ENCODE measurements at regions not wholly inside any gene's neighbourhood (a gene's known extent, or its start where the extent isn't known, plus 50 kb on each side); places are given as distances from the start of the nearest gene placed in this dataset.
"Not testable (repeated sequence)": the region's sequence is repeated elsewhere in the genome, so short reads cannot be mapped to it uniquely, and the experiment has no call there.

DNA sequence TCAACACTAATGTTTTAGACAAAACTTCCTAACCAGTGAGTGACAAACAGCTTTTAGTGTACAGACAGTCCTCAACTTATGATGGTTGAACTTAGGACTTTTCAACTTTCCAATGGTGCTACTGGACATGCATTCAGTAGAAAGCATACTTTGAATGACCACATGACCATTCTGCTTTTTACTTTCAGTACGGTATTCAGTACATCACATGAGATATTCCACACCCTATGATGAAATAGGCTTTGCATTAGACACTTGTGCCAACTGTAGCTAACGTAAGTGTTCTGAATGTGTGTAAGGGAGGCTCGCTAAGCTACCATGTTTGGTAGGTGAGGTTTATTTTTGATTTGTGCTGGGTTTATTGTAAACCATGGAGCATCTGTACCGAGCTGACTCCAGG, 113.7 kb downstream of the WNT7A start:
- H3K27ac Mint-ChIP-seq = no peak overlapping the region
- DNase-seq (ENCODE audit: low spot score) = no peak
- no peaks in the 10 kb centered on the region for H3K36me3 Mint-ChIP-seq (ENCODE audit: low read depth)
- peaks cover 2% of the 10 kb centered on the region for H3K4me1 Mint-ChIP-seq (ENCODE audit: low read depth)
- H3K9me3 Mint-ChIP-seq = peaks cover 4% of the 10 kb centered on the region
- H3K4me3 Mint-ChIP-seq = no peak overlapping the region
- H3K27me3 Mint-ChIP-seq (ENCODE audit: low read depth) = no peaks in the 10 kb centered on the region

GRCh38 chr3:13764161-13764560, 115.7 kb downstream of the WNT7A start:
- Mint-ChIP-seq H3K36me3 (ENCODE audit: low read depth) (no peaks in the 10 kb centered on the region), H3K27ac (no peak overlapping the region), H3K27me3 (ENCODE audit: low read depth) (no peaks in the 10 kb centered on the region), H3K9me3 (peaks cover 4% of the 10 kb centered on the region), H3K4me1 (ENCODE audit: low read depth) (no peaks in the 10 kb centered on the region), H3K4me3 (no peak overlapping the region)
- DNase-seq (ENCODE audit: low spot score) = no peak

- H3K9me3 Mint-ChIP-seq = peaks cover 4% of the 10 kb centered on the region
- DNase-seq (ENCODE audit: low spot score) = no peak
- no peak overlapping the region for H3K4me3 Mint-ChIP-seq
- H3K27me3 Mint-ChIP-seq (ENCODE audit: low read depth) = no peaks in the 10 kb centered on the region
- no peaks in the 10 kb centered on the region for H3K4me1 Mint-ChIP-seq (ENCODE audit: low read depth)
- H3K36me3 Mint-ChIP-seq (ENCODE audit: low read depth) = no peaks in the 10 kb centered on the region
- H3K27ac Mint-ChIP-seq = no peak overlapping the region
Measured at GRCh38 chr3:13762906-13763305, 117.0 kb downstream of the WNT7A start.

- Mint-ChIP-seq H3K27ac (no peak overlapping the region), H3K4me1 (ENCODE audit: low read depth) (no peaks in the 10 kb centered on the region), H3K27me3 (ENCODE audit: low read depth) (no peaks in the 10 kb centered on the region), H3K36me3 (ENCODE audit: low read depth) (no peaks in the 10 kb centered on the region), H3K9me3 (peaks cover 6% of the 10 kb centered on the region), H3K4me3 (no peak overlapping the region)
- no peak for DNase-seq (ENCODE audit: low spot score)
Measured at GRCh38 chr3:13750731-13751130, 129.1 kb downstream of the WNT7A start.

GRCh38 chr3:13750215-13750614, 129.7 kb downstream of the WNT7A start:
- no peak for DNase-seq (ENCODE audit: low spot score)
- Mint-ChIP-seq H3K4me3 (no peak overlapping the region), H3K9me3 (peaks cover 6% of the 10 kb centered on the region), H3K4me1 (ENCODE audit: low read depth) (no peaks in the 10 kb centered on the region), H3K27ac (no peak overlapping the region), H3K27me3 (ENCODE audit: low read depth) (no peaks in the 10 kb centered on the region), H3K36me3 (ENCODE audit: low read depth) (no peaks in the 10 kb centered on the region)

DNA sequence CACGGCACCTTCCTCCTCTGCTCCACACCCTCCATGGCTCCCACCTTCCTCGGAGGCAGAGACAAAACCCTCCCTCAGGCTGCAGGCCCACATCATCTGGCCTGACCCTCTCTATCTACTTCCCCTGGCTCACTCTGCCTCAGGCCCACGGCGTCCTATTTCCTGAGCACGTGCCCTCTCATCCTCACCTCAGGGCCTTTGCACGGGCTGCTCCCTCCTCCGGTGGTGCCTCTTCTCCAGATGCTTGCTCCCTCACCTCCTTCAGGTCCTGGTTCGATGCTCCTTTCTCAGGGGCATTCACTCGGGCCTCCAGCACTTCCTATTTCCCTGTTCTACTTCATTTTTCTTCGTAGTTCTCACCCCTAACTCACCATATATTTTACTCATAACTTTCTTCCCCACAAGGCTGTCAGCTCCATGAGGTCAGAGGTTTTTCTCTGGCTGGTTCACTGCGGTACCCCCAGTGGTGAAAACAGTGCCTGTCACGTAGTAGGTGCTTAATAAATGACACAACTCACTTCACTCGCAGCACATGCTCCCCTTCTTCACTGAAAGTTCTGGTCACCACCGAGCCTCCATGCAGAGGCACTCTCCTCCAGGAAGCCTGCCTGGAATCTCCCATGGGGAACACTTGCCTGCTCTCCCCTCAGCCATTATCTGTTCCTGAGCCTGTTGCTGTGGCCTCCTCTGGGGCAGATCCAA, 130.7 kb downstream of the WNT7A start:
- no peak for DNase-seq (ENCODE audit: low spot score)
- no peaks in the 10 kb centered on the region for H3K27me3 Mint-ChIP-seq (ENCODE audit: low read depth)
- no peaks in the 10 kb centered on the region for H3K4me1 Mint-ChIP-seq (ENCODE audit: low read depth)
- H3K27ac Mint-ChIP-seq = no peak overlapping the region
- H3K36me3 Mint-ChIP-seq (ENCODE audit: low read depth) = no peaks in the 10 kb centered on the region
- no peak overlapping the region for H3K4me3 Mint-ChIP-seq
- H3K9me3 Mint-ChIP-seq = no peaks in the 10 kb centered on the region

- Mint-ChIP-seq H3K9me3 (no peaks in the 10 kb centered on the region), H3K27ac (no peak overlapping the region), H3K27me3 (ENCODE audit: low read depth) (no peaks in the 10 kb centered on the region), H3K4me1 (ENCODE audit: low read depth) (no peaks in the 10 kb centered on the region), H3K36me3 (ENCODE audit: low read depth) (no peaks in the 10 kb centered on the region), H3K4me3 (no peak overlapping the region)
- DNase-seq (ENCODE audit: low spot score) = no peak
Measured at GRCh38 chr3:13748276-13748879, 131.5 kb downstream of the WNT7A start.

- no peaks in the 10 kb centered on the region for H3K36me3 Mint-ChIP-seq (ENCODE audit: low read depth)
- DNase-seq (ENCODE audit: low spot score) = no peak
- no peaks in the 10 kb centered on the region for H3K4me1 Mint-ChIP-seq (ENCODE audit: low read depth)
- no peak overlapping the region for H3K4me3 Mint-ChIP-seq
- no peaks in the 10 kb centered on the region for H3K27me3 Mint-ChIP-seq (ENCODE audit: low read depth)
- no peaks in the 10 kb centered on the region for H3K9me3 Mint-ChIP-seq
- H3K27ac Mint-ChIP-seq = no peak overlapping the region
Measured at GRCh38 chr3:13747627-13748026, 132.2 kb downstream of the WNT7A start.

DNA sequence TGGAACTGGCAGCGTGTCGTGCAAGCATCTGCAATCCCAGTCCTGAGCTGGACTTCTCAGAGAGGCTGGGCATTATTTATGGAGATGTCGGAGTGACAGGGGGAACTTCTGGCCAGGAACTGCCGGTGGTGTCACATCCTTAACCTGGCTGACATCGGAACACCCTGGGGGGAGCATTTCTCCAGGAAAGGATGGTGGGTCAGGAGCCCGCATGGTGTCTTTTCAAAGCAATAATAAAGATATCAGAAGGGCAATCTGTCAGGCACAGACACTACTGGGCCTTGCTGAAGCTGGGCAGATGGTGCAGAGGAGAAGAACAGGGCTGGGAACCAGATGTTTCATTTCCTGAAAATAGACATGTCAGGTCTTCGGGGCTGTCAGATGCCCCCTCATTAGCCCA, 133.5 kb downstream of the WNT7A start:
- H3K9me3 Mint-ChIP-seq = no peaks in the 10 kb centered on the region
- no peak overlapping the region for H3K4me3 Mint-ChIP-seq
- H3K27me3 Mint-ChIP-seq (ENCODE audit: low read depth) = no peaks in the 10 kb centered on the region
- no peak overlapping the region for H3K27ac Mint-ChIP-seq
- H3K4me1 Mint-ChIP-seq (ENCODE audit: low read depth) = no peaks in the 10 kb centered on the region
- no peak for DNase-seq (ENCODE audit: low spot score)
- no peaks in the 10 kb centered on the region for H3K36me3 Mint-ChIP-seq (ENCODE audit: low read depth)

GRCh38 chr3:13745636-13746035, 134.2 kb downstream of the WNT7A start:
- Mint-ChIP-seq H3K4me3 (no peak overlapping the region), H3K4me1 (ENCODE audit: low read depth) (no peaks in the 10 kb centered on the region), H3K36me3 (ENCODE audit: low read depth) (no peaks in the 10 kb centered on the region), H3K9me3 (no peaks in the 10 kb centered on the region), H3K27me3 (ENCODE audit: low read depth) (peaks cover 4% of the 10 kb centered on the region), H3K27ac (no peak overlapping the region)
- DNase-seq (ENCODE audit: low spot score) = no peak

DNA sequence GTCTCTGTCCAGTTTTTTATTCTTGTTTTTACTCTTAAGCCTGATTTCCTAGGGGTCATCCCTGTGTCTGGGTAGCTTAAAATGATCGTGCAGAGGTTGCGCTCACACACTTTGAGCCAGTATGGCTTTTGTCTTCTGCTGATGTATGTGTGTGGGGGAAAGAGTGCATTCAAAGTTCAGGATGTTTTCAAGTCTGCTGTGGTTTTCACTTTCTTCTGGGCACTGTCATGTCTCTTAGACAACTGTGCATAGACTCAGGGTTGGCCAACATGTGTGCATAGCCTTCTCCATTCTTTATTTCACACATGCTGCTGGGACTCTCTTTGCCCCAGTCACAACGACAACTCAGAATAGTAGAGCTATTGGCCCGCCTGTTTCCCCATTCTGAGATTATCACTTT, 139.1 kb downstream of the WNT7A start:
- H3K4me3 Mint-ChIP-seq = no peak overlapping the region
- H3K27ac Mint-ChIP-seq = no peak overlapping the region
- H3K4me1 Mint-ChIP-seq (ENCODE audit: low read depth) = no peaks in the 10 kb centered on the region
- H3K36me3 Mint-ChIP-seq (ENCODE audit: low read depth) = no peaks in the 10 kb centered on the region
- peaks cover 5% of the 10 kb centered on the region for H3K27me3 Mint-ChIP-seq (ENCODE audit: low read depth)
- no peak for DNase-seq (ENCODE audit: low spot score)
- peaks cover 7% of the 10 kb centered on the region for H3K9me3 Mint-ChIP-seq

DNA sequence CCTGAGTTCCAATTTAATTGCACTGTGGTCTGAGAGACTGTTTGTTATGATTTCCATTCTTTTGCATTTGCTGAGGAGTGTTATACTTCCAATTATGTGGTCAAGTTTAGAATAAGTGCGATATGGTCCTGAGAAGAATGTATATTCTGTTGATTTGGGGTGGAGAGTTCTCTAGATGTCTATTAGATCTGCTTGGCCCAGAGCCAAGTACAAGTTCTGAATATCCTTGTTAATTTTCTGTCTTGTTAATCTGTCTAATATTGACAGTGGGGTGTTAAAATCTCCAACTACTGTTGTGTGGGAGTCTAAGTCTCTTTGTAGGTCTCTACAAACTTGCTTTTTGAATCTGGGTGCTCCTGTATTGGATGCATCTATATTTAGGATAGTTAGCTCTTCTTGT, 146.1 kb downstream of the WNT7A start:
- H3K27me3 Mint-ChIP-seq (ENCODE audit: low read depth); H3K36me3 Mint-ChIP-seq (ENCODE audit: low read depth); H3K9me3 Mint-ChIP-seq; H3K4me1 Mint-ChIP-seq (ENCODE audit: low read depth); DNase-seq (ENCODE audit: low spot score); H3K4me3 Mint-ChIP-seq; H3K27ac Mint-ChIP-seq: not testable (repeated sequence)

- Mint-ChIP-seq H3K9me3 (no peaks in the 10 kb centered on the region), H3K27ac (no peak overlapping the region), H3K4me1 (ENCODE audit: low read depth) (no peaks in the 10 kb centered on the region), H3K4me3 (no peak overlapping the region), H3K27me3 (ENCODE audit: low read depth) (peaks cover 16% of the 10 kb centered on the region), H3K36me3 (ENCODE audit: low read depth) (no peaks in the 10 kb centered on the region)
- DNase-seq (ENCODE audit: low spot score) = no peak
Measured at GRCh38 chr3:13728487-13728886, 151.4 kb downstream of the WNT7A start.

DNA sequence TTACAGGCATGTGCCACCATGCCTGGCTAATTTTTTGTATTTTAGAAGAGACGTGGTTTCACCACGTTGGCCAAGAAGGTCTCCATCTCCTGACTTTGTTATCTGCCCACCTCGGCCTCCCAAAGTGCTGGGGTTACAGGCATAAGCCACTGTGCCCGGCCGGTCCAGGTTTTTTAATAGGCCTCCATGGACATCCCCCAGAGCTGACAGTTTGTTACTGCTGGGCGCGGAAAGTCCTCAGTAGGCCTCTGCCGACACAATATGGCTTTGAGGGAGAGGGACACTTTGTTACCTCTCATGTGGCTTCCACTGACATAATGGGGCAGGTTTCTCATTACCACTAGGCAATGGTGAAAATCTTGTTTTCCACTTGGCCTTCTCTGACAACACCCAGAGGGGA, 152.0 kb downstream of the WNT7A start:
- Mint-ChIP-seq H3K4me1 (ENCODE audit: low read depth) (no peaks in the 10 kb centered on the region), H3K4me3 (no peak overlapping the region), H3K27me3 (ENCODE audit: low read depth) (peaks cover 19% of the 10 kb centered on the region), H3K9me3 (no peaks in the 10 kb centered on the region), H3K36me3 (ENCODE audit: low read depth) (no peaks in the 10 kb centered on the region), H3K27ac (no peak overlapping the region)
- DNase-seq (ENCODE audit: low spot score) = no peak

DNA sequence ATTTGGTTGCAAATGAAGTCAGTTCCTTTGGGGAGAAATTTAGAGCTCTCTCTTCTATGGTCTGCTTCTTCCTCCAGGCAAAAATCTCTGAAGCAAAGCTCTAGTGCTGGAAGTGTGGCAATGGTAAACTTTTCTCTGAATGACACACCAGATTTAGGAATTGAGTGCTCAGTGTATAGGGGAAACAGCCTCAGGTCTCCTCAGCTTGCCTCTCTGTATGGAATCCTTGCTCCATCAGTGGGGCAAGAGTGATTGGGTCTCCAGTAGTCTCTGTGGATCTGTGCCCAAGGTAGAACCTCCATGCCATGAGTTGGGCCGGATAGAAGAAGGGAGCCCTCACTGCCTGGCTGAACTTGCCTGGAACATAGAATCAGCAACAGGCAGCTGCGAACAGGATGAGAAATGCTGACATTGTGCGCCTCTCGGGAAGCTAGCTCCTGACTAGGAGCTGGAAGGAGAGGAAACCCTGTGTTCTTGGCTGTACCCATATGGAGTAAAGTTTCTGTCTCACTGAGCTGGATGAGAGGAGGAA, 156.1 kb downstream of the WNT7A start:
- peaks cover 13% of the 10 kb centered on the region for H3K27me3 Mint-ChIP-seq (ENCODE audit: low read depth)
- no peaks in the 10 kb centered on the region for H3K4me1 Mint-ChIP-seq (ENCODE audit: low read depth)
- H3K36me3 Mint-ChIP-seq (ENCODE audit: low read depth) = no peaks in the 10 kb centered on the region
- no peaks in the 10 kb centered on the region for H3K9me3 Mint-ChIP-seq
- no peak overlapping the region for H3K4me3 Mint-ChIP-seq
- no peak for DNase-seq (ENCODE audit: low spot score)
- no peak overlapping the region for H3K27ac Mint-ChIP-seq
